ENCODE measurements at regions not wholly inside any gene's neighbourhood (a gene's known extent, or its start where the extent isn't known, plus 50 kb on each side); places are given as distances from the start of the nearest gene placed in this dataset.

DNA sequence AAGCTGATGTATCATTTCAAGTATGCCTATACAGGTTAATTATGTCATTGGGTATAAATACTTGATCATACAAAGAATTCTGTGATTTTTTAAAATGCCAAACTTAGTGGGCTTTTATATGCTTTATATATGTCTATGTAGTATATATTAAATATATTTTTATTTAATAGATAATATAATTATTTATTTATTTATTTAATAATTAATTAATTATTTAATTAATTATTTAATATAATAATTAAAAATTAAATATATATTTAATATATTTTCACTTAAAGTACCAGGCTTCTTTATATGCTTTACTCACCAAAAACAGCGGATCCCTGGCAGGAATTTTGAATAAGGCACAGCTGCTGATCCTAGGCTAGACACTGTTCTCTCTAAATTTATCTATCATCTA lies 687.0 kb downstream of the VGLL3 start:
- no peak for DNase-seq (ENCODE audit: low spot score)
- WGBS, result 100% methylated on average over 1 of the region's 1 CpG
- Histone ChIP-seq H3K27ac (no peak overlapping the region), H3K36me3 (no peaks in the 10 kb centered on the region), H3K9me3 (no peaks in the 10 kb centered on the region), H3K4me1 (replicated peaks) (no peaks in the 10 kb centered on the region), H3K4me3 (no peak overlapping the region), H3K27me3 (replicated peaks; ENCODE audit: insufficient read depth) (no peaks in the 10 kb centered on the region)
- intact Hi-C loops (cut with DNase I), result no loop called here
- TF ChIP-seq POLR2AphosphoS5 (IDR thresholded peaks at IDR 0.05) (no peak), POLR2A (IDR thresholded peaks at IDR 0.05) (no peak)
- TF ChIP-seq, protein P1, sequence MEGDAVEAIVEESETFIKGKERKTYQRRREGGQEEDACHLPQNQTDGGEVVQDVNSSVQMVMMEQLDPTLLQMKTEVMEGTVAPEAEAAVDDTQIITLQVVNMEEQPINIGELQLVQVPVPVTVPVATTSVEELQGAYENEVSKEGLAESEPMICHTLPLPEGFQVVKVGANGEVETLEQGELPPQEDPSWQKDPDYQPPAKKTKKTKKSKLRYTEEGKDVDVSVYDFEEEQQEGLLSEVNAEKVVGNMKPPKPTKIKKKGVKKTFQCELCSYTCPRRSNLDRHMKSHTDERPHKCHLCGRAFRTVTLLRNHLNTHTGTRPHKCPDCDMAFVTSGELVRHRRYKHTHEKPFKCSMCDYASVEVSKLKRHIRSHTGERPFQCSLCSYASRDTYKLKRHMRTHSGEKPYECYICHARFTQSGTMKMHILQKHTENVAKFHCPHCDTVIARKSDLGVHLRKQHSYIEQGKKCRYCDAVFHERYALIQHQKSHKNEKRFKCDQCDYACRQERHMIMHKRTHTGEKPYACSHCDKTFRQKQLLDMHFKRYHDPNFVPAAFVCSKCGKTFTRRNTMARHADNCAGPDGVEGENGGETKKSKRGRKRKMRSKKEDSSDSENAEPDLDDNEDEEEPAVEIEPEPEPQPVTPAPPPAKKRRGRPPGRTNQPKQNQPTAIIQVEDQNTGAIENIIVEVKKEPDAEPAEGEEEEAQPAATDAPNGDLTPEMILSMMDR (IDR thresholded peaks at IDR 0.05), result no peak

DNA sequence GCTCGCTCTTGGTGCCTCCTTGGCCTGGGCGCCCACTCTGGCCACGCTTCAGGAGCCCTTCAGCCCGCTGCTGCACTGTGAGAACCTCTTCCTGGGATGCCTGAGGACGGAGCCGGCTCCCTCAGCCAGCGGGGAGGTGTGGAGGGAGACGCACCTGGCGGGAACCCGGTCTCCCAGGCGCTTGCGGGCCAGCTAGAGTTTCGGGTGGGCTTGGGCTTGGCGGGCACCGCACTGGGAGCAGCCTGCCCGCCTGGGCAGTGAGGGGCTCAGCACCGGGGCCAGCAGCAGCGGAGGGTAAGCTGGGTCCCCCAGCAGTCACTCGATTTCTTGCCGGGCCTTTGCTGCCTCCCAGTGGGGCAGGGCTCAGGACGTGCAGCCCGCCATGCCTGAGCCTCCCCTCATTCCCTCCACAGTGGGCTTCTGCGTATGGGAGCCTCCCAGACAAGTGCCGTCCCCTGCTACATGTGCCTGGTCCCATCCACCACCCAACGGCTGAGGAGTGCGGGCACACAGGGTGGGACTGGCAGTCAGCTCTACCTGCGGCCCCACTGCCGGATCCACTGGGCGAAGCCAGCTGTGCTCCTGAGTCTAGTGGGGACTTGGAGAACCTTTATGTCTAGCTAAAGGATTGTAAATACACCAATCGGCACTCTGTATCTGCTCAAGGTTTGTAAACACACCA lies 708.7 kb downstream of the VGLL3 start:
- TF ChIP-seq, protein P1 (IDR thresholded peaks at IDR 0.05), result no peak
- no peak for TF ChIP-seq POLR2A (IDR thresholded peaks at IDR 0.05)
- TF ChIP-seq POLR2AphosphoS5 (IDR thresholded peaks at IDR 0.05), result no peak
- 93% methylated on average over 24 of the region's 30 CpGs for WGBS
- Histone ChIP-seq H3K9me3 (no peaks in the 10 kb centered on the region), H3K27me3 (replicated peaks; ENCODE audit: insufficient read depth) (no peaks in the 10 kb centered on the region), H3K36me3 (no peaks in the 10 kb centered on the region), H3K4me3 (no peak overlapping the region), H3K27ac (no peak overlapping the region), H3K4me1 (replicated peaks) (no peaks in the 10 kb centered on the region)
- intact Hi-C loops (cut with DNase I), result no loop called here
- DNase-seq (ENCODE audit: low spot score), result no peak

DNA sequence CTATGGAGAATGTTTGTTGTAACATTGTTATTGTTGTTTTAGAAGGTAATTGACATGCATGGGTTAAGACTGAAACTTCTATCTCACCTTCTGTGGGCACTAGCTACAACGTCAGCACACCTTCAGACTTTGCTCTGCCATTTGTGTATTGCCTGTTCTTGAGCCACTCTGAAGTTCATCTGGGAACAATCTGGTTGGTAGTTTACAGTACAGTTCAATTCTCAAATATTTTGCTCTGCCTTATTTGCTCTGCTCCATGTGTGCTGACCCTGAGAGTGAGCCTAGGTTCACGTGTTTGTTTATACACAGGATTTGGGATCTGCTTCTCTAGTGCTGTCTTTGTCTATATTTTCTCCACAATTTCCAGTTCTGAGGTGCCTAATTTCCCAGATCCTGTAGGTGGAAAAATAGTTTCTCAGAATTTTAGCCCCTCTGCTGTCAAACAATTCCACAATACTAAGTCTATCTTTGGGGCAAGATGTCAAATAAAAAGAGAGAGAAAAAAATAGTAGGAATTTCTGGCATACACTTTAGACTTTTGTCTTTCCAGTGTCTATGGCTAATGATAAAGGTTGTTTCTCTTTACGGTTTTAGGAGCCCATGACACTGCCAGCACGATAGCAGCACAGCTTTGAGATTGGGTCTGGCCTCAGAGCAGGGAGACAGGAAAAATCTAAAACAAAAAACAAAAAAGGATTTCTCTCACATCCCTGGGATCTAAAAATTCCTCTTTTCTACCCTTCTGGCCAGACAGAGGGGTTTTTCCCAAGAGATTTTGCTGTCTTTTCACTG lies 721.4 kb downstream of the VGLL3 start:
- Histone ChIP-seq H3K36me3 (no peaks in the 10 kb centered on the region), H3K4me3 (no peak overlapping the region), H3K27me3 (replicated peaks; ENCODE audit: insufficient read depth) (no peaks in the 10 kb centered on the region), H3K4me1 (replicated peaks) (no peaks in the 10 kb centered on the region), H3K9me3 (no peaks in the 10 kb centered on the region), H3K27ac (no peak overlapping the region)
- no peak for TF ChIP-seq POLR2A (IDR thresholded peaks at IDR 0.05)
- DNase-seq (ENCODE audit: low spot score), result no peak
- WGBS, result 65% methylated on average over 4 of the region's 4 CpGs
- intact Hi-C loops (cut with DNase I), result no loop called here

DNA sequence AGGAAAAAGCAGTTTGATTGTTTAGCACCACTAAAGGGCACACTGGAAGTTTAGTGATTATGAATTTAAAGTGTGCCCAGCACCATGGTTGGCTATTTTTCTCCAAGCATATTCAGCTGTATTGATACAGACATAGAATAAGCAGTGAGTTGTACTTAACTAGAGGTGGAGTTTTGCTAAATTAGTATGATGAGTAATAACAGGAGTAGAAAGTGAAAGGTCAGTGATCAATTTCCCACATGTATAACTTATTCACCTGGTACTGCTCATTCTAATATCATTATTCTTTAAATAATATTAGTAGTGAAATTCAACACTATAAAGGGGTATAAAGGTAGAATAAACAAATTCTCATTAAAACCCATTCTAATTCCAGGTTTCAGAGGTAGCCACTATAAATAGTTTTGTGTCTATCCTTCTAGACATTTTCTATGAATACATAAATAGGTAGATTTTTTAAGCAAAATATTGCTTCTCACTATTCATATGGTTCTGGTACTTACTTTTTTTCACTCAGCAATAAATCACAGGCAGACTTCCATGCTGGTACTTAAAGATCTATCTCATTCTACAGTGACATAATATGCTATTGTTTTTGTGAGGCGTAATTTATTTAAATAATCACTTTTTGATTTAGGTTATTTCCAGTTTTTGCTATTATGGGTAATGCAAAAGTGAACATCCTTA lies 732.9 kb downstream of the VGLL3 start:
- H3K27me3 ChIP-seq (replicated peaks; ENCODE audit: insufficient read depth), result no peaks in the 10 kb centered on the region
- no peak overlapping the region for H3K27ac ChIP-seq
- no peaks in the 10 kb centered on the region for H3K4me1 ChIP-seq (replicated peaks)
- intact Hi-C loops (cut with DNase I), result no loop called here
- H3K9me3 ChIP-seq, result no peaks in the 10 kb centered on the region
- 88% methylated on average over 1 of the region's 1 CpG for WGBS
- DNase-seq (ENCODE audit: low spot score), result no peak
- TF ChIP-seq POLR2AphosphoS5 (IDR thresholded peaks at IDR 0.05), result no peak
- no peak for TF ChIP-seq POLR2A (IDR thresholded peaks at IDR 0.05)
- TF ChIP-seq, protein P1 (IDR thresholded peaks at IDR 0.05), result no peak
- H3K4me3 ChIP-seq, result no peak overlapping the region
- H3K36me3 ChIP-seq, result no peaks in the 10 kb centered on the region

DNA sequence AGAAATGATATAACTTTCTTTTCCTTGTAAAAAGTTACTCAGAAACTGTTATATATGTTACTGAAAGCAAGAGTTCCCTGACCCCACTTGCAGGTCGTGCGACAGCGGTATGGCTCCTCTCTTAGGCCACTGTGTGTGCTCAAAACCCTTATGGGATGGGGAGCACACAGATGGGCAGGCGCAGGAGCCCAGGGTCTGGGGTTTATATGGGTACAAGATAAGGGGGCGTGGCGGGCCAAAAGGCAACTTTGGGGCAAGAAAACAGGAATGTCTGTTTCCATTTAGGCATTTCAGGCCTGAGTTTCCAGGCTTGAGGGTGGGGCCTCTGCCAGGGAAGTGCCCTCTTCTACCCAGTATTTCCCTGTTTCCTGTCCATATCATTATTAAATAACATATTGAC lies 736.5 kb downstream of the VGLL3 start:
- TF ChIP-seq POLR2AphosphoS5 (IDR thresholded peaks at IDR 0.05) (no peak), POLR2A (IDR thresholded peaks at IDR 0.05) (no peak)
- TF ChIP-seq, protein P1 (IDR thresholded peaks at IDR 0.05), result no peak
- 98% methylated on average over 6 of the region's 6 CpGs for WGBS
- no peaks in the 10 kb centered on the region for H3K4me1 ChIP-seq (replicated peaks)
- H3K4me3 ChIP-seq, result no peak overlapping the region
- H3K27ac ChIP-seq, result no peak overlapping the region
- intact Hi-C loops (cut with DNase I), result no loop called here
- no peaks in the 10 kb centered on the region for H3K9me3 ChIP-seq
- H3K36me3 ChIP-seq, result no peaks in the 10 kb centered on the region
- DNase-seq (ENCODE audit: low spot score), result no peak
- no peaks in the 10 kb centered on the region for H3K27me3 ChIP-seq (replicated peaks; ENCODE audit: insufficient read depth)
